DND-41 (cell line): ENCODE measurements at regions not wholly inside any gene's neighbourhood (a gene's known extent, or its start where the extent isn't known, plus 50 kb on each side); places are given as distances from the start of the nearest gene placed in this dataset.

Source experiments
- EZH2 ChIP-seq: IDR thresholded peaks from 3 replicates; pipeline ENCODE4 v1.6.1; 2012; ENCODE audit warnings: borderline replicate concordance, low read depth, mild to moderate bottlenecking, moderate library complexity, low read length, inconsistent platforms; ENCODE audit not compliant: severe bottlenecking
- TF ChIP-seq, protein P1 (sequence below): IDR thresholded peaks from 2 replicates; pipeline ENCODE4 v1.5.1; 2012; ENCODE audit warnings: borderline replicate concordance, low read length, moderate library complexity, mild to moderate bottlenecking; ENCODE audit not compliant: poor library complexity, severe bottlenecking; ENCODE audit errors: extremely low read depth

GRCh38 chr2:126828051-126828450, 70.6 kb upstream of the TEX51 start:
- TF ChIP-seq, protein P1, sequence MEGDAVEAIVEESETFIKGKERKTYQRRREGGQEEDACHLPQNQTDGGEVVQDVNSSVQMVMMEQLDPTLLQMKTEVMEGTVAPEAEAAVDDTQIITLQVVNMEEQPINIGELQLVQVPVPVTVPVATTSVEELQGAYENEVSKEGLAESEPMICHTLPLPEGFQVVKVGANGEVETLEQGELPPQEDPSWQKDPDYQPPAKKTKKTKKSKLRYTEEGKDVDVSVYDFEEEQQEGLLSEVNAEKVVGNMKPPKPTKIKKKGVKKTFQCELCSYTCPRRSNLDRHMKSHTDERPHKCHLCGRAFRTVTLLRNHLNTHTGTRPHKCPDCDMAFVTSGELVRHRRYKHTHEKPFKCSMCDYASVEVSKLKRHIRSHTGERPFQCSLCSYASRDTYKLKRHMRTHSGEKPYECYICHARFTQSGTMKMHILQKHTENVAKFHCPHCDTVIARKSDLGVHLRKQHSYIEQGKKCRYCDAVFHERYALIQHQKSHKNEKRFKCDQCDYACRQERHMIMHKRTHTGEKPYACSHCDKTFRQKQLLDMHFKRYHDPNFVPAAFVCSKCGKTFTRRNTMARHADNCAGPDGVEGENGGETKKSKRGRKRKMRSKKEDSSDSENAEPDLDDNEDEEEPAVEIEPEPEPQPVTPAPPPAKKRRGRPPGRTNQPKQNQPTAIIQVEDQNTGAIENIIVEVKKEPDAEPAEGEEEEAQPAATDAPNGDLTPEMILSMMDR = no peak
- no peak for TF ChIP-seq EZH2
